DOHH2 (cell line): ENCODE measurements at regions not wholly inside any gene's neighbourhood (a gene's known extent, or its start where the extent isn't known, plus 50 kb on each side); places are given as distances from the start of the nearest gene placed in this dataset.
"Not testable (repeated sequence)": the region's sequence is repeated elsewhere in the genome, so short reads cannot be mapped to it uniquely, and the experiment has no call there.

Experiments
- H3F3A ChIP-seq: fragments of 200-600 bp; sonication (generic), shearing (Covaris generic); 2 replicates; pipeline ENCODE4 v1.6.0; 2016; ENCODE audit warnings: antibody characterized with exemption, mild to moderate bottlenecking; ENCODE audit not compliant: control insufficient read depth, insufficient read depth
- H3K27ac ChIP-seq: fragments of 200-600 bp; sonication (generic); 2 replicates; pipeline ENCODE4 v1.5.1; 2014; ENCODE audit warnings: low read depth, mild to moderate bottlenecking, low read length, moderate library complexity
- H3K27me3 ChIP-seq: fragments of 200-600 bp; sonication (generic); 2 replicates; pipeline ENCODE4 v1.6.1; 2014; ENCODE audit warnings: mild to moderate bottlenecking, low read length, mixed read lengths; ENCODE audit not compliant: control insufficient read depth
- H3K36me3 ChIP-seq: fragments of 200-600 bp; sonication (generic); 2 replicates; pipeline ENCODE4 v1.6.1; 2014; ENCODE audit warnings: mild to moderate bottlenecking, low read length, moderate library complexity, mixed read lengths; ENCODE audit not compliant: control insufficient read depth
- H3K4me1 ChIP-seq: fragments of 200-600 bp; sonication (generic); 2 replicates; pipeline ENCODE4 v1.6.1; 2014; ENCODE audit warnings: mild to moderate bottlenecking, low read length, mixed read lengths; ENCODE audit not compliant: control insufficient read depth
- H3K4me2 ChIP-seq: fragments of 200-600 bp; sonication (generic); 2 replicates; pipeline ENCODE4 v1.6.0; 2014; ENCODE audit warnings: mild to moderate bottlenecking, low read length, moderate library complexity
- H3K4me3 ChIP-seq: fragments of 200-600 bp; sonication (generic); 2 replicates; pipeline ENCODE4 v1.5.1; 2014; ENCODE audit warnings: mild to moderate bottlenecking, low read length, mixed read lengths
- H3K79me2 ChIP-seq: fragments of 200-600 bp; sonication (generic); 2 replicates; pipeline ENCODE4 v1.6.1; 2014; ENCODE audit warnings: mild to moderate bottlenecking, low read length, mixed read lengths; ENCODE audit not compliant: control insufficient read depth
- H3K9me2 ChIP-seq: fragments of 200-600 bp; sonication (generic); replicated peaks from 2 replicates; pipeline ENCODE4 v1.6.1; 2014; ENCODE audit warnings: mild to moderate bottlenecking, low read length, mixed read lengths; ENCODE audit not compliant: control insufficient read depth
- H3K9me3 ChIP-seq: fragments of 200-600 bp; sonication (generic); 2 replicates; pipeline ENCODE4 v1.6.1; 2014; ENCODE audit warnings: antibody characterized with exemption, low read length, mixed read lengths; ENCODE audit not compliant: control insufficient read depth, insufficient read depth
- H4K20me1 ChIP-seq: fragments of 200-600 bp; sonication (generic); 2 replicates; pipeline ENCODE4 v1.6.0; 2014; ENCODE audit warnings: low read depth, mild to moderate bottlenecking, antibody characterized with exemption, low read length, moderate library complexity; ENCODE audit not compliant: control insufficient read depth, insufficient read depth
- EZH2phosphoT487 ChIP-seq: fragments of 200-600 bp; sonication (generic); IDR thresholded peaks from 2 replicates; pipeline ENCODE4 v1.6.1; 2017; ENCODE audit warnings: borderline replicate concordance, mild to moderate bottlenecking, antibody characterized with exemption, low read length, moderate library complexity, mixed read lengths
- TF ChIP-seq, protein P1 (sequence below): fragments of 200-600 bp; sonication (generic); IDR thresholded peaks from one replicate; pipeline ENCODE4 v1.5.1; 2014; ENCODE audit warnings: antibody characterized with exemption, mild to moderate bottlenecking, low read depth, low read length; ENCODE audit not compliant: poor library complexity, severe bottlenecking

DNA sequence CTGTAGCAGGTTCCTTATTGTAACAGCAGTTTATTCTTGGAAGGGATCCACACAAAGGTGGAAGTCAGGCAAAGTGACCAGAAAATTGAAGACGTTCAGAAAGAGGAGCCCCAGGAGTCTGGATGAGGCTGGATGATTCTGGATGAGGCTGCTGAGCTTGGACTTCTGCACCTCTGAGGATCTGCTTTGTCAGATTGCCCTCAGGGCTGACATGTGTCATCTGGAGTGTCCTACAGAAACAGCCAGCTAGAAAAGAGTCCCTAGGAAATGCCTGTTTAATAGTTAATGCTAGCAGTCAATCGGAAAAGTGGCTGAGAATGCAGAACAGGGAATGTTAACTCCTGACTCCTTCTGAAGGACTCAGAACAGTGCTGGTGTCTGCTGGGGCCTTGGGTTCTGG lies 236.4 kb downstream of the LRRC70 start:
- no peaks in the 10 kb centered on the region for H3K9me3 ChIP-seq
- no peaks in the 10 kb centered on the region for H3K9me2 ChIP-seq
- TF ChIP-seq EZH2phosphoT487 = no peak
- TF ChIP-seq, protein P1, sequence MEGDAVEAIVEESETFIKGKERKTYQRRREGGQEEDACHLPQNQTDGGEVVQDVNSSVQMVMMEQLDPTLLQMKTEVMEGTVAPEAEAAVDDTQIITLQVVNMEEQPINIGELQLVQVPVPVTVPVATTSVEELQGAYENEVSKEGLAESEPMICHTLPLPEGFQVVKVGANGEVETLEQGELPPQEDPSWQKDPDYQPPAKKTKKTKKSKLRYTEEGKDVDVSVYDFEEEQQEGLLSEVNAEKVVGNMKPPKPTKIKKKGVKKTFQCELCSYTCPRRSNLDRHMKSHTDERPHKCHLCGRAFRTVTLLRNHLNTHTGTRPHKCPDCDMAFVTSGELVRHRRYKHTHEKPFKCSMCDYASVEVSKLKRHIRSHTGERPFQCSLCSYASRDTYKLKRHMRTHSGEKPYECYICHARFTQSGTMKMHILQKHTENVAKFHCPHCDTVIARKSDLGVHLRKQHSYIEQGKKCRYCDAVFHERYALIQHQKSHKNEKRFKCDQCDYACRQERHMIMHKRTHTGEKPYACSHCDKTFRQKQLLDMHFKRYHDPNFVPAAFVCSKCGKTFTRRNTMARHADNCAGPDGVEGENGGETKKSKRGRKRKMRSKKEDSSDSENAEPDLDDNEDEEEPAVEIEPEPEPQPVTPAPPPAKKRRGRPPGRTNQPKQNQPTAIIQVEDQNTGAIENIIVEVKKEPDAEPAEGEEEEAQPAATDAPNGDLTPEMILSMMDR = no peak
- H3K4me2 ChIP-seq = no peak overlapping the region
- no peaks in the 10 kb centered on the region for H3K27me3 ChIP-seq
- H4K20me1 ChIP-seq = no peaks in the 10 kb centered on the region
- H3K4me1 ChIP-seq = no peaks in the 10 kb centered on the region
- no peaks in the 10 kb centered on the region for H3K36me3 ChIP-seq
- H3K27ac ChIP-seq = no peak overlapping the region
- no peak overlapping the region for H3K4me3 ChIP-seq
- no peaks in the 10 kb centered on the region for H3F3A ChIP-seq
- H3K79me2 ChIP-seq = no peaks in the 10 kb centered on the region

DNA sequence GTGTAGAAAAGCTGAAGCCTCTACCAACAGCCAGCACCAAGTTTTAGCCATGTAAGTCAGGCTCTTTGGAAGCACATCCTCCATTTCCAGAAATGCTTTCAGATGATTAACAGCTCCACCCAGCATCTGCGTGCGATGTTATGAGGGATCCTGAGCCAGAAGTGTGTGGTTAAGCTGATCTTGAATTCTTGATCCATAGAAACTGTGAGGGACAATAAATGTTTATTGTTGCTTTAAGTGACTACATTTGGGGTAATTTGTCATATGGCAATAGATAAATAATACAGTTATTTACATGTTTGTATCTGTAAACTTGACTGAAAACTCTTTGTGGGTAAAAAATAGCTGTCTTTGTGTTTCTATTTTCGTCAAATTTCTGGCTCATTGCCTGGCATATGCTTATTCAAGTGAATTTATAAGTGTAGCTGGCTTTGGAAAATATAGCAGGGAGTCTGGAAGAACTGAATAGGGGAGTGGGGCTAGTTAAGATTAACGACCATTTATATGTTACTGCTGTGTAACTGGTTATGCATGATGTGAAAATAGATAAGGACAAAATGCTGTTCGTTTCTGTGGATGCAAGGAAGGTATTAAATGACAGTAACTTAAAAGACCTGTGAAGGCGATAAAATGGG lies 234.1 kb downstream of the LRRC70 start:
- Histone ChIP-seq H3K4me3 (no peak overlapping the region), H3K4me2 (no peak overlapping the region), H3K27ac (no peak overlapping the region), H3F3A (no peaks in the 10 kb centered on the region), H3K9me3 (no peaks in the 10 kb centered on the region), H3K36me3 (no peaks in the 10 kb centered on the region), H3K9me2 (no peaks in the 10 kb centered on the region), H4K20me1 (no peaks in the 10 kb centered on the region), H3K4me1 (no peaks in the 10 kb centered on the region), H3K27me3 (no peaks in the 10 kb centered on the region), H3K79me2 (no peaks in the 10 kb centered on the region)
- TF ChIP-seq EZH2phosphoT487 = no peak
- TF ChIP-seq, protein P1 = no peak

DNA sequence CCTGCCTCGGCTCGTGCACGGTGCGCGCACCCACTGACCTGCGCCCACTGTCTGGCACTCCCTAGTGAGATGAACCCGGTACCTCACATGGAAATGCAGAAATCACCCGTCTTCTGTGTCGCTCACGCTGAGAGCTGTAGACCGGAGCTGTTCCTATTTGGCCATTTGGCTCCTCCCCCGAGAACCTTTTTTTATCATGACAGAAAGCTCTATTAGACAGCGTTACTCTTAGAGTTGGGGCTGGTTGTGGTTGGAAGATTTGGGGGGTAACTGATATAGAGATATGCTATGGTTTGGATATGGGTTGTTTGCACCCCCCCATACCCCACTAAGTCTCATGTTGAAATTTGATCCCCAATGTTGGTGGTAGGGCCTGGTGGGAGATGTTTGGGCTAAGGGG lies 226.2 kb downstream of the LRRC70 start:
- H3K9me3 ChIP-seq = not testable (repeated sequence)

DNA sequence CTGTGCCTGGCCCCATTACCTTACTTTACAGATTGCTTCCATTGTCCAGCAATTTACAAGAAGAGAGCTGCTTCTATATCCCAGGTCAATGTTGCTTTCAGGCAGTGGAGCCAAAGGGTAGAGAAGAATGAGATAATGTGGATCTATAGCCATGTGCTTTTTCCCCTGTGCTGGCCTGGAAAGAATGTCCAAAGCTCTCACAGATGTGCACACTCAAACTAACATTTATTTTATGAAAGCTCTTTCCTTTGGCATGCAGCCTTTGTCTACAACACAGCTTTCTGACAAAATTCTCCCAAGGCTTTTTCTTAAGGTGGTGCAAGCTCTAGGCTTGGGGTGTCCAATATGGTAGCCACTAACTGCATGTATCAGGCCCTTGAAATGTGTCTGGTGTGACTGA lies 217.3 kb downstream of the LRRC70 start:
- Histone ChIP-seq H3K9me2 (no peaks in the 10 kb centered on the region), H3K9me3 (peaks cover 4% of the 10 kb centered on the region; the same call in 1 of the 2 replicates), H4K20me1 (no peaks in the 10 kb centered on the region), H3K4me2 (no peak overlapping the region), H3K36me3 (no peaks in the 10 kb centered on the region), H3K27ac (no peak overlapping the region), H3K4me3 (no peak overlapping the region), H3K79me2 (no peaks in the 10 kb centered on the region), H3F3A (no peaks in the 10 kb centered on the region), H3K27me3 (no peaks in the 10 kb centered on the region), H3K4me1 (no peaks in the 10 kb centered on the region)
- no peak for TF ChIP-seq EZH2phosphoT487
- TF ChIP-seq, protein P1 = no peak

More for the DNA sequence above, 226.2 kb downstream of the LRRC70 start:
- not testable (repeated sequence) for H3K4me2 ChIP-seq, H3K79me2 ChIP-seq, H3K36me3 ChIP-seq, H4K20me1 ChIP-seq, H3K9me2 ChIP-seq, H3K27me3 ChIP-seq, H3K27ac ChIP-seq, H3K4me3 ChIP-seq, H3K4me1 ChIP-seq, H3F3A ChIP-seq
